GM12874 (cell line): ENCODE measurements at regions not wholly inside any gene's neighbourhood (a gene's known extent, or its start where the extent isn't known, plus 50 kb on each side); places are given as distances from the start of the nearest gene placed in this dataset.

Experiments used
- TF ChIP-seq, protein P1 (sequence below): IDR thresholded peaks from 2 replicates; pipeline ENCODE4 v1.5.1; 2011; ENCODE audit warnings: low read depth, mild to moderate bottlenecking, control low read depth, low read length, moderate library complexity; ENCODE audit not compliant: insufficient read depth

DNA sequence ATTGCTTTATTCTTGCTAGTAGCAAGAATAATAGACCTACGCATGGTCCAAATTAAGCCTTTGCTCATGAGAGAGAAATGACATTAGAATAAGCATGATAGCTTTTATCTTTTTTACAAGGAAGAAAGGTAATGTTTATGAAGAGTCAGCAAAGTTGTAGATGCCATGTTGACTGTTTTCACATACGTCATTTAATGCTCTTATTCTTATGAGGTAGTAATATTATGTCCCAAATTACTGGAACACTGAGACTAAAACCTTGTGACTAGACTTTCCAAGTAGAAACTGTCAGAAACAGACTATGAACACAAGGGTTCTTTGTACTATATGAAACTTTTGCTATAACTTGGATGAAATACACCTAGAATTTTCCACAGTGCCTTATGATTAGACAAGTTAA, 552.8 kb upstream of the SLC8A1 start:
- TF ChIP-seq, protein P1, sequence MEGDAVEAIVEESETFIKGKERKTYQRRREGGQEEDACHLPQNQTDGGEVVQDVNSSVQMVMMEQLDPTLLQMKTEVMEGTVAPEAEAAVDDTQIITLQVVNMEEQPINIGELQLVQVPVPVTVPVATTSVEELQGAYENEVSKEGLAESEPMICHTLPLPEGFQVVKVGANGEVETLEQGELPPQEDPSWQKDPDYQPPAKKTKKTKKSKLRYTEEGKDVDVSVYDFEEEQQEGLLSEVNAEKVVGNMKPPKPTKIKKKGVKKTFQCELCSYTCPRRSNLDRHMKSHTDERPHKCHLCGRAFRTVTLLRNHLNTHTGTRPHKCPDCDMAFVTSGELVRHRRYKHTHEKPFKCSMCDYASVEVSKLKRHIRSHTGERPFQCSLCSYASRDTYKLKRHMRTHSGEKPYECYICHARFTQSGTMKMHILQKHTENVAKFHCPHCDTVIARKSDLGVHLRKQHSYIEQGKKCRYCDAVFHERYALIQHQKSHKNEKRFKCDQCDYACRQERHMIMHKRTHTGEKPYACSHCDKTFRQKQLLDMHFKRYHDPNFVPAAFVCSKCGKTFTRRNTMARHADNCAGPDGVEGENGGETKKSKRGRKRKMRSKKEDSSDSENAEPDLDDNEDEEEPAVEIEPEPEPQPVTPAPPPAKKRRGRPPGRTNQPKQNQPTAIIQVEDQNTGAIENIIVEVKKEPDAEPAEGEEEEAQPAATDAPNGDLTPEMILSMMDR: no peak

DNA sequence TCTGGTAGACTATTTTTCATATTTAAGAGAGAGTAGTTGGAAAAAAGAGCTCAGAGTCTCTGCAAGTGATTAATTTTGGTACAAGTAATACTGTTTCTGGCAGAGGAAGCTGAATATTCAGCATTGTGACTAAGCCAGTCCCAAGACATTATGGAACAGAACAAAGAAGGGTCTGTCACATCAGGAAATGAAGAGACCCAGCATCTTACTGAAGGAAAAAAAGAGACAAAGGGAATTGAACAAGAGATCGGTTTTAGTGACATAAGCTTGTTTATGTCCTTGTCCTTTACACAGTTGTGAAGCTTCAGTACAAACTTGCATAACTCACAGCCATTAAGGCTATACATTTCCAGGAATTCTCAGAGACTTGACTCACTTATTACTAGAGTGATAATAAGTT, 568.5 kb upstream of the SLC8A1 start:
- TF ChIP-seq, protein P1: no peak

DNA sequence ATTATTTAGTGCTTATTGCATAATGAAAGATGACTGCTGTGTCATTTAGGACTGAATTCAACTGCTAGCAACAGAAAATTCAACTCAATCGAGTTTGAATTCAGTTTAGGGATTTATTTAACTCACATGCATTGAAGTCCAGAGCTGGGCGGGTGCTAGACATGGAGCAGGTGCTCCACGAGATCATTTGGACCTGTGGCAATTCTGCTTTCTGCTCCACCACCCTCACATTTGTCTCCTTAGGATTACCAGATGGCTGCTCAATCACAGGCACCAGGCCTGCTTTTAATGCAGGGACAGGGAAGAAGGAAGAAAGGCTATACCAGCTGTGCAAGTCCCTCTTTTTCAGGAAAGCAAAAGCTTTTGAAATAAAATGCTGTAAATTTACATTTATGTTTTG, 572.9 kb upstream of the SLC8A1 start:
- TF ChIP-seq, protein P1: no peak

DNA sequence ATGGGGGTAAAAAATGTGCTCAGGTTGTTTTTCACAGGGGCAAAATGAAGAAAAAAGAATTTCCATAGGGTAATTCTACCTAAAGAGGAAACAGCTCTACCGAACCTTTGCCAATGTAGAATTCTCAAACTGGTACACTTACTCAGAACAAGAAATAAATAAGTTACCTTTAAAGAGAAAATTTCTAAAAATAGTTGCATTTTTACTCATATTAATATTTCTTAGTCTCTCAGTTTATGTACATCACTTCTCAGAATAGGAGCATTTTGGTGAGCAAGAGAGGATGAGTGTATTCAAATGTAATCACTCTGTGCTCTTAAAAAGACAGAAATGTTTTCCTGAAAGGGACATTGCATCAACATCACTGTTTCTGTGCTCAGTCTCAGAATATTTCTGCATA, 574.7 kb upstream of the SLC8A1 start:
- TF ChIP-seq, protein P1: no peak

DNA sequence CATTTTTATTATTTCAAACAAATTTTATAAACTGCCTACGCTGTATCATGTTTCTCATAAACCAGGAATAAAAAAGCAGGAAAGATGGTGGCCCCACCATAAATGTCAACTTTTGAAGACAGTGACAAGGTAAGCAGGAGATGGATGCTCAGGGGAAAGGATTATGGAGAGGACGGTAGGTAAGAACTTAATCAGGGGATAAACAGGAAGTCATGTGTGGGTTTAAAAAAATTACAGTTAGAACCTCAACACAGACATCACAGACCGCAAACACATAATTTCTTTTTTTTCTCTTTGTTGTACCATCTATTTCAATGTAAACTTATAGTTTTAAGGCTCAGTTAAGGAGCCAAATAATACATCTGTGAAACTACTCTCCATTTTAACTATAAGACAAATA, 575.2 kb upstream of the SLC8A1 start:
- TF ChIP-seq, protein P1: no peak

DNA sequence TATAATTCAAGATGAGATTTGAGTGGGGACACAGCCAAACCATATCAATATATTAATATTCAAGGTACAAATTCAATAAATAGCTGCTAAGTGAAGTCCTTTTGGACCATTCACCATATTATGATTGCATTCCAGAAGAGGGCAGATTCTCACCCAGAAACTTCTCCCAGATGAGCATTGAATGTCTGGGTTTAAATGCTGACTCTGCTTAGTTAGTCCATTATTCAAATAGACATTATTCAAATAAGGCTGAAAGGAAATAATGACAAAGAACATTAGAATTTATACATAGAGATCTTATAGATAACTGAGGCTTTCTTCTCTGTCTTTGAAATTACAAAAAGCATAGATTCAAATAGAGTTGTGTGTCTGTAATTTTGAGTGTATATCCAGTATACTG, 579.4 kb upstream of the SLC8A1 start:
- TF ChIP-seq, protein P1: no peak

DNA sequence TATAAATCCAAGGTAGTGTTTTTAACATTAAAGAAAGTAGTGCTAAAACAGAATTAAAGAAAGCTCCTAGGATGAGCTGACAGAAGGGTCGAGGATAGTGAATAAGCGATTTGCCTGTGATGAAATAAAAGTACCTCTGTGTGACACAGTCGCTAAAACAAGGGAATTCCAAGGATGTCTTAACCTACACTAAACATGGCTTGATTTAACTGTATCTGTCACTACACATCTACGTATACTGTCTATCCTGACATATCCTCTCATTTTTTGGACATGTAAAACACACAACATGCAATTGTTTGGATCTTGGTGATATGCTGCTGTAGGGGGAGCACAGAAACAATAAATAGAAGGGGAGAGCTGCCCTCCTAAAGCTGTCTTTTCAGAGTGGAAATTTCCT, 580.8 kb upstream of the SLC8A1 start:
- TF ChIP-seq, protein P1: no peak

DNA sequence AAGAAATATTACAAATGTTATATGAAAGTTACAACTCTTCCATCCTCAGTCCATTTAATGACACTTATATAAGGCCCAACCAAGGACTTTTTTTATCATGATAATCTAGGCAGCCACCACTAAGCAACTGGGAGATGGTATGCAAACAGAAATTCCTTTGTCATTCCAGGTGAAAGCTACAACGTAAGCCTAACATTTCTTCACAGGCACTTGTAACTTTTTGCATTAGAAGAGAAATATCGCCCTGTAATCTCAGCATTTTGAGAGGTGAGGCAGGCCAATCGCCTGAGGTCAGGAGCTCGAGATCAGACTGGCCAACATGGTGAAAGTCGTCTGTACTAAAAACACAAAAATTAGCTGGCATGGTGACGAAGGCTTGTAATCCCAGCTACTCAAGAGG, 581.2 kb upstream of the SLC8A1 start:
- TF ChIP-seq, protein P1: no peak
